ENCODE measurements at regions not wholly inside any gene's neighbourhood (a gene's known extent, or its start where the extent isn't known, plus 50 kb on each side); places are given as distances from the start of the nearest gene placed in this dataset.

GRCh38 chr4:79603681-79604080, 195.7 kb upstream of the GK2 start:
- TF ChIP-seq CTCF (IDR thresholded peaks at IDR 0.05; ENCODE audit: low read length) (no peak), EZH2 (IDR thresholded peaks at IDR 0.05; ENCODE audit: borderline replicate concordance, low read length) (no peak)
